ENCODE measurements at regions not wholly inside any gene's neighbourhood (a gene's known extent, or its start where the extent isn't known, plus 50 kb on each side); places are given as distances from the start of the nearest gene placed in this dataset.

DNA sequence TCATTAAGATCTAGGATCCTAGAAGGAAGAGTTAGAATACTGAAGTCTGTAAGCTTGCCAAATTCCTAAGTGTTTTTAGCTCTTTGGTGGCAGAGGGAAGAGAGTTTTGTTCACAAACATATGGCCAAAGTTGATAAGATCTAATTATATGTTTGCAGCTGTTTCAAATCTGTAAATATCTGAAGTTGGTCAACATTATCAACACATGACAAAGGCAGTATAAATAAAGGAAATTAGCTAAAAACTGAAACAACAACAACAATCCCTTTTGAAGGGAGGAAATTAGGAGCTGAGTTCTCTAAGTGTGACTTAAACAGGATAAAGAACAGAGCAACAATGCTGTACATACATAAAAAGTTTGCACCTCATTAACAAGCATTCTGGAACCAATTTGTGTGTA lies 208.7 kb downstream of the KCNJ2 start:
- TF ChIP-seq, protein P1, sequence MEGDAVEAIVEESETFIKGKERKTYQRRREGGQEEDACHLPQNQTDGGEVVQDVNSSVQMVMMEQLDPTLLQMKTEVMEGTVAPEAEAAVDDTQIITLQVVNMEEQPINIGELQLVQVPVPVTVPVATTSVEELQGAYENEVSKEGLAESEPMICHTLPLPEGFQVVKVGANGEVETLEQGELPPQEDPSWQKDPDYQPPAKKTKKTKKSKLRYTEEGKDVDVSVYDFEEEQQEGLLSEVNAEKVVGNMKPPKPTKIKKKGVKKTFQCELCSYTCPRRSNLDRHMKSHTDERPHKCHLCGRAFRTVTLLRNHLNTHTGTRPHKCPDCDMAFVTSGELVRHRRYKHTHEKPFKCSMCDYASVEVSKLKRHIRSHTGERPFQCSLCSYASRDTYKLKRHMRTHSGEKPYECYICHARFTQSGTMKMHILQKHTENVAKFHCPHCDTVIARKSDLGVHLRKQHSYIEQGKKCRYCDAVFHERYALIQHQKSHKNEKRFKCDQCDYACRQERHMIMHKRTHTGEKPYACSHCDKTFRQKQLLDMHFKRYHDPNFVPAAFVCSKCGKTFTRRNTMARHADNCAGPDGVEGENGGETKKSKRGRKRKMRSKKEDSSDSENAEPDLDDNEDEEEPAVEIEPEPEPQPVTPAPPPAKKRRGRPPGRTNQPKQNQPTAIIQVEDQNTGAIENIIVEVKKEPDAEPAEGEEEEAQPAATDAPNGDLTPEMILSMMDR (conservative IDR thresholded peaks at IDR 0.05; ENCODE audit: low read length), result no peak
- TF ChIP-seq EZH2phosphoT487 (IDR thresholded peaks at IDR 0.05; ENCODE audit: borderline replicate concordance), result no peak

All from Loucy (cell line).